ENCODE measurements at regions not wholly inside any gene's neighbourhood (a gene's known extent, or its start where the extent isn't known, plus 50 kb on each side); places are given as distances from the start of the nearest gene placed in this dataset.

DNA sequence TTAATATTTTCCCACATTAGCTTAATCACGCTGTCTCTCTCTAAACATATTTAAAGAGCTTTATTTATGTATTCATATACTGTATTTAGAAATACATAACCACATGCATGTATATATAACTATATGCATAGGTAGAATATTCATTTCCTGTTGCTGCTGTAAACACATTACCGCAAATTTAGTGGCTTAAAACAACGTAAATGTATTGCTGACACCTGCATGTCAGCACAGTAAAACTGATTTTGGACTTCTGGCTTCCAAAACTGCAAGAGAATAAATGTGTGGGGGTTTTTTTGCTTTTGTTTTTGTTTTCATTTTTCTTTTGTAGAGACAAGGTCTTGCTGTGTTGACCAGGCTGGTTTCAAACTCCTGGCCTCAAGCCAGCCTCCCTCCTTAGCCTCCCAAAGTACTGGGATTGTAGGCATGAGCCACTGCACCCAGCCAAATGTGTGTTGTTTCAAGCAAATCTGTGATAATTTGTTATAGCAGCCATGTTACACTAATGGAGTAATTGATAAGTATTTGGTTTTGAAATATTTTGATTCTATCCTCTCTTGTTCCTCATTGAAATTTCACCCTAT, 61.9 kb upstream of the CMKLR1 start:
- H3K4me3 Mint-ChIP-seq, result no peak overlapping the region
- peaks cover 11% of the 10 kb centered on the region for H3K27me3 Mint-ChIP-seq
- no peaks in the 10 kb centered on the region for H3K36me3 Mint-ChIP-seq
- peaks cover 6% of the 10 kb centered on the region for H3K9me3 Mint-ChIP-seq
- H3K27ac Mint-ChIP-seq, result no peak overlapping the region
- no peaks in the 10 kb centered on the region for H3K4me1 Mint-ChIP-seq

DNA sequence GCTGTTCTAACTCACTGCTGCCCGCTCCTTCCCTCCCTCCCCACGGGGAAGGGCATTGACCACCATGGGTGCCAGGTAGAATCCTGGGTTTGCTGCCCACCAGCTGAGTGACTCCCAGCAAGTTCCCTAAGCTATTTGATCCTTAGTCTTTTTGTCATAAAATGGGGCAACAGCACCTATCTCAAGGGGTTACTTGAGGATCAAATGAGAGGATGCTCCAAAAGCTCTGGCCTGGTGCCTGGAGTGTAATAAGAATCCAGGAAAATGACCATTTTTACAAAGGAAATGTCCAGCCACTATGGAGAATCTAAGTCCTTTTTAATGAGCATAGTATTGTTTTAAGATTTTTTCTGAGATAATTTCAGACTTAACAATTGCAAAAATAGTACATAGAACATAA, 61.4 kb upstream of the CMKLR1 start:
- Mint-ChIP-seq H3K4me1 (no peaks in the 10 kb centered on the region), H3K9me3 (peaks cover under 1% of the 10 kb centered on the region), H3K27me3 (peaks cover 11% of the 10 kb centered on the region), H3K36me3 (no peaks in the 10 kb centered on the region), H3K4me3 (no peak overlapping the region), H3K27ac (no peak overlapping the region)

DNA sequence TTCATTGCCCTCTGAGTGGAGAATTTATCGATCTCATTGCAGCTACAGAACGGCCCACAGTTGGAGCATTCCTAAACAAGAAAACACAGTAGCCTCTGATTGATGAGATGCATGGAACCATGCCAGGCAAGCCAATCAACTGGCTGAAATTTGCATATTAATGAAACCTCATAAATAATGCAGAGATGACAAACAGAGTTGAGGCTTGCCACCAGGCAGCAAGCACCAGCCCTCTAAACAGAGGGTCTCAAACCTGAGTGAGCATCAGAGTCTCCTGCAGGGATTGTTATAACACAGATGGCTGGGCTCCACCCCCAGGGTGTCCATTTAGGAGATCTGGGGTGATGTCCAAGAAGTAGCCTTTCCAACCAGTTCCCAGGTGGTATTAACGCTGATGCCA, 60.9 kb upstream of the CMKLR1 start:
- Mint-ChIP-seq H3K36me3 (no peaks in the 10 kb centered on the region), H3K27ac (no peak overlapping the region), H3K4me3 (no peak overlapping the region), H3K9me3 (no peaks in the 10 kb centered on the region), H3K4me1 (no peaks in the 10 kb centered on the region), H3K27me3 (peaks cover 11% of the 10 kb centered on the region)

DNA sequence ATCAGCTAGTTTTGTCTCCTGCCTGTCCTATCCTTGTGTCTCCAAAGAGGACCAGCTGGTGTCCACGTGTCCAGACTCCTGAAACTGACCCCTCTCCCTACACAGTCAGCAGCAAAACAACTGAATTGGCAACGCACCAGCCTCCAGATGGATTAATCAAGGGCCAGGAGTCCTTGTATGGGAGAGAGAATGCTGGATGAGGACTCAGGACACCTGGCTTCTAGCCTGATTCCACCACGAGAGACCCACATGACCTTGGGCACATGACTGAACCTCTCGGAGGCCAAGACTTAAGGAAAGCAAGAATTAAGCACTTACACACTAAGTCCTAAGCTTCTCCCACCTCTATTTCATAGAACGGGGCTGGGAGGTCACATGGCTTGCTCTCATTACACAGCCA, 60.4 kb upstream of the CMKLR1 start:
- no peaks in the 10 kb centered on the region for H3K9me3 Mint-ChIP-seq
- H3K36me3 Mint-ChIP-seq, result no peaks in the 10 kb centered on the region
- H3K27me3 Mint-ChIP-seq, result peaks cover 11% of the 10 kb centered on the region
- no peak overlapping the region for H3K4me3 Mint-ChIP-seq
- no peak overlapping the region for H3K27ac Mint-ChIP-seq
- no peaks in the 10 kb centered on the region for H3K4me1 Mint-ChIP-seq

DNA sequence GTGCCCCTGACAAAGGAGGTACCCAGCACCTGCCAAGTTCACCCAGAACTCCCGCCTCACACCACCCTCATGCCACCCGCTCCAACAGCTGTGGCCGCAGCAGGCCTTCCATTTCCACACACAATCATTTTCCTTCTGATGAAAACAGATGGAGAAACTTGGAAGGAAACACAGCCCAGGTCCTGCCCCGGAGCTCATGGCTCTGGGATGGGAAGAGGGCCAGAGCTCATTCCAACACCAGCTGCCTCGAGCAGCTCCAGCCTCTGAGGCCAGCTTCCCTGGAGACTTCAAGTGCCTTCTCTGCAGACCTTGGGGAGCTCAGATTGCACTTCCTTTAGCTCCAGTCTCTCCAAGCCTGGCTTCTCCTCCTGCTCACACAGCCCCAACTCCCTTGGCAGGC, 55.1 kb upstream of the CMKLR1 start:
- H3K27me3 Mint-ChIP-seq, result peaks cover 11% of the 10 kb centered on the region
- no peaks in the 10 kb centered on the region for H3K4me1 Mint-ChIP-seq
- no peak overlapping the region for H3K27ac Mint-ChIP-seq
- no peaks in the 10 kb centered on the region for H3K9me3 Mint-ChIP-seq
- H3K4me3 Mint-ChIP-seq, result no peak overlapping the region
- H3K36me3 Mint-ChIP-seq, result no peaks in the 10 kb centered on the region

DNA sequence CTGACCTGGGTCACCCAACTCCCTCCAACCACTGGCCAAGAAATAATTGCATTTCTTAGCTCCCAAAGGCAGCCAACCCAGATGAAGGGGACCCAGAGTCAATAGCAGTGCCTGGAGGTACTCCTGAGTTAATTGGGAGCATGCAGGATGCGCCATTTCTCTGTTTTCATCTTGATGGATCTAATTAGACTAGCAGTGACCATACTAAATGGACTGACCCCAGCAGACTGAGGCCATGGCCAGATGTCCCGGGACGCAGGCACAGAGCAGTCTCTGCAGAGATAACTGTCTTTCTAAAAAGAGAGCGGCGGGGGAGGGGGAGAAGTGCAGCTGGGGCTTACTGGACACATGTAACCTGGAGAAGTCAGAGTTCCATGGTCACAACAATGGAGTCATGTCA, 53.2 kb upstream of the CMKLR1 start:
- Mint-ChIP-seq H3K9me3 (no peaks in the 10 kb centered on the region), H3K27ac (no peak overlapping the region), H3K4me3 (no peak overlapping the region), H3K36me3 (no peaks in the 10 kb centered on the region), H3K4me1 (no peaks in the 10 kb centered on the region), H3K27me3 (peaks cover 7% of the 10 kb centered on the region)

DNA sequence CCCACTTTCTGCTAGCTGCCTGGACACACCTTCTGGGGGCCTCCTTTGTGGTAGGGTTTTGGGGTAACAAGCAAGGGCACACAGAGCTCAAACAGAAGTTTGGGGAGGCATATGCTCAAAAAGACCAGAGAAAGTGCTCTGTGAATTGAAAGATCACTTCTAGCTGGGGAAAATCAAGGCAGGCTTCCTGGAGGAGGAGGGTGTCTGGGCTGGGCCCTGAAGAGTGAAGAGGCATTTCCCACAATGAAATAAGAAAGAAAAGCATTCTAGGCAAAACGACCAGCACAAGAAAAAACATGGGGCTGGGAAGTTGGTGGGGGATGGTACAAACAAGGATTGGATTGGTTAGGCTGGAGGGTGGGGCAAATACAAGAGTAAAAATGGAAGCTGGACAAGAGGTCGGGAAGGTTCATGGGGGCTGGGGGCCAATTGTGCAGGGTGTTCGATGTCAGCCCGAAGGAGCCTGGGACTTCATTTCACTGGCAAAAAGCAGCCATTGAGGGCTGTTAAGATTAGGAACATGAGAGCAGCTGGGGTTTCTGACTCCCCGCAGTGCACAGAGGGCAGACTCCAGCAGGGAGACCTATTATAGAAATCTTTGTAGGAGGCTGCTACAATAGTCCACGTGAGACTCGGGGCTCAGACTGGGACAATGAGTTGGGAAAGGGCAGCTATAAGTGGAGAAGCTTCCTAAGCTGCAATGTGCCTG, 51.5 kb upstream of the CMKLR1 start:
- no peaks in the 10 kb centered on the region for H3K9me3 Mint-ChIP-seq

DNA sequence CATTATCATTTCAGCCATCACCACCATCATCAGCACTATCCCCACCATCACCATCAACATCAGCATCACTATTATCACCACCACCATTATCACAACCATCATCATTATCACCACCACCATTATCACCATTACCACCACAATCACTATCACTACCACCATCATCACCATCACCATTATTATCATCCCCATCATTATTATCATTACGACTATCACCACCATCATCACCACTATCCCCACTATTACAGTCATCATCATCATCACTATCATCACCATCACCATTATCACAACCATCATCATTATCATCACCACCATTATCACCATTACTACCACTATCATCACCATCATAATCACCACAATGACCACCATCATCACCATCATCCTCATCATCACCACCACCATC, 50.4 kb upstream of the CMKLR1 start:
- no peak overlapping the region for H3K4me3 Mint-ChIP-seq
- peaks cover 5% of the 10 kb centered on the region for H3K27me3 Mint-ChIP-seq
- no peaks in the 10 kb centered on the region for H3K9me3 Mint-ChIP-seq
- H3K36me3 Mint-ChIP-seq, result peaks cover 1% of the 10 kb centered on the region
- no peak overlapping the region for H3K27ac Mint-ChIP-seq
- H3K4me1 Mint-ChIP-seq, result no peaks in the 10 kb centered on the region

More for the DNA sequence above, 51.5 kb upstream of the CMKLR1 start:
- H3K27me3 Mint-ChIP-seq, result peaks cover 5% of the 10 kb centered on the region
- H3K4me3 Mint-ChIP-seq, result no peak overlapping the region
- no peak overlapping the region for H3K27ac Mint-ChIP-seq
- no peaks in the 10 kb centered on the region for H3K36me3 Mint-ChIP-seq
- no peaks in the 10 kb centered on the region for H3K4me1 Mint-ChIP-seq
